Head of caudate nucleus (tissue), 42 donors: ENCODE measurements at regions not wholly inside any gene's neighbourhood (a gene's known extent, or its start where the extent isn't known, plus 50 kb on each side); places are given as distances from the start of the nearest gene placed in this dataset.

Experiments used
- DNase-seq, 42 donors: peaks; one replicate each; pipeline versions ENCODE4 v3.0.0 to v3.0.0-alpha.2; 2020 to 2021; ENCODE audit warnings: mixed read lengths in 7 of 42
- intact Hi-C: fragments of 100-400 bp; cut with DNase I; formaldehyde crosslinking; loops from one replicate; pipeline ENCODE4 v1.15.0; 2022

DNA sequence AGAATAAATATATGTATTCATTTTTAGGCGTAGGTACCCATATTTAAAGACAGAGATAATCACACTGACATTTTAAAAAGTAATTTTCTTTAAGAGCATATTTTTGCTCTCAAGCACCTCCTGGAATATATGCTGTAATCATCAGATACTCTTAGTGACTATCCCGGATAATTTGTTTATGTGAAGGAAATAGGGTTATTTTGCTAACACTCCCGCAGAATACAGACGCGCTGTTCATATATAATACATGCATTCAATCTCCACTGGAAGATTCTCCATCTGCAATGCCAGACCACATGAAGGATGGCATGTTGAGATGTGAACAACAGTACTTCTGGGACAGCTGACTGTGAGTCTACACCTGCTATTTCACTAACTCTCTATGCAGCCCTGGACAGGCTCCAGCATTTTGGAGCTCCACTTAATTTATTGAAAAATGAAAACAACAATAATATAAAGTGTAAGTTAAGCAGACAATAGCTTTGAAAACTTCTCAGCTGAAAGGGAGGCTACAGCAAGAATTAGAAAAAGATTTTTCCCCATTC, 430.6 kb downstream of the TMX3 start:
- intact Hi-C loops: no loop called here
- DNase-seq: no peak

DNA sequence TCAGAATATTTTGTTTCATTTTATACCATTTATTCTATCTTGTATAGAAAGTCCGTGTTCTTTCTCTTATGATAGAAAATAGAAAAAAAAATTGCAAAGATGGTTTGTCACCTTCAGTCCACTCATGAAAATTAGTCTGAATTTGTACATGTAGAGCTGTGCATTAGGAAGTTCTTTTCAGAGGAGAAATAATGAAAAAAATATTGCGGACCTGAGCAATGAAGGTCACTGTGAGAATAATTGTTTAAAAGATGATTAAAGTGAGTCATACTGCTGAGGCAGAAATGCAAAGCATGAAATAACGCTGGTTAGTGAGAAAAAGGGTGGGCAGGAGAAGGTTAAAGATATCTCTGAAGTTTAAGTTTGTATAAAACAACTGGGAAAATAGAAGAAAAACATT, 431.1 kb downstream of the TMX3 start:
- no peak for DNase-seq
- intact Hi-C loops: no loop called here

DNA sequence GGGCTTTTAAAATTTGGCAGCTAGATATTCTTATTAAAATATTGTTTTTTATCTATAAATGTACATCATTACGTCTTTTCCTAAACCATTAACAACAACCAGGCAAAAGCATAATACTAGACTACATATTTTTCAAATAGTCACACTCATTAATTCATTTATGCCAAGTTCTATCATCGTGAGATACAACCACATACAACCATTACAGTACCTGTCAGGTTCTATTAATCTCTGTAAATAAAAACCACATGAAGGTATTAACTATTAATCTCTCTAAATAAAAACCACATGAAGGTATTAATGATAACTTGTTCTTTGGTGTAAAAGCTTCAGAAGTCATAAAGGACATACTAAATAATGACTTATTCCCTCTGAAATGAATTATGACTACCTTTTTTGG, 432.7 kb downstream of the TMX3 start:
- DNase-seq: no peak
- intact Hi-C loops: no loop called here

DNA sequence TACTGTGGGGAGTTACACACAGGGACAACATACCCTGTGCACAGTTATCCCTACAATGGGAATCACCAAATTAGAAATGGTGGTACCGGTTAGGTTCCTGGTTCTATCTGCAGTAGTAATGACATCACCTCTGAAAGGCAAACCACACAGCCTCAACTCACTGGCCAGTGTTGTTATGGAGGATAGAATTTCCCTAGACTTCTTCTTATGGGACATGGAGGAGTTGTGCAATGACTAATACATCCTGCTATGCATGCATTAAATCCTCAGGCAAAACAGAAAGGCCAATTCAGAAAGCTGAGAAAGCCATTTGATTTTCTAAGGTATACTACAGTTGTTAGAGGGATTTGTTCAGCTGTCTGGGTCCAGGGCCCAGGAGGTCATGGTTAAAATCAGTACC, 439.3 kb downstream of the TMX3 start:
- no peak for DNase-seq
- intact Hi-C loops: no loop called here

DNA sequence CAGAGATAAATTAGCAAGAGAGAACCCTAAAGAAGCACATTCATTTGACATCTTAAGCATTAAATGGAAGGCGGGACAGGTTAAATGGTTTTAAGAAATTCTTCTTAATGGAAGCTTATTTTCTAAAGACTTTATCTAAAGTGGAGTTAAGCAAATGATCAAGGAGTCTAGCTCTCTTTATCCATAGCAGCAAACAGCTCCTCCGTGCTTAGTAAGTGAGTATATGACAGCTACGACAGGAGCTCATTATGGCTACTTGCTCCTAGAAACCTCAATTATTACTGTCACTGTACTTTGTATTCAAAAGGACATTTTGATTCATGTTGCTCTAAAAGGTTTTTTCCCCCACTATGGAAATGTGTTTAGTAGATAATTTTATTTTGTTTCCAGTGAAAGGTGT, 444.9 kb downstream of the TMX3 start:
- DNase-seq: no peak
- intact Hi-C loops: no loop called here

DNA sequence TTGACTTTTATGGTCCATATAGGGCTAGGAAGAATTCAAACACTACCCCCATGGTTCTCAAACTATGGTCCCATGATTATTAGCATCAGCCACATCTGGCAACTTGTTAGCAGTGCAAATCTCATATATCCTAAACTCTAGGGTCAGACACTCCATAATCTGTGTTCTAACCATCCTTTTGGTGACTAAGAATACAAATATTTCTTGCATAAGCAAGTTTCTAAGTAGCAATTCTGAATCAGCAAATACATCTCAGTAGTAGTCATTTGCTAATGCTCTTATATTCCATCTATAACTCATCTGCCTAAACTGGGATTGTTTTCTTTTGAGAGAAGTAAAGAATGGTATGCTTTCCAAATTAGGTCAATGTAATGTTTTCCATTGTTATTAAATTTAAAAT, 447.3 kb downstream of the TMX3 start:
- intact Hi-C loops: no loop called here
- no peak for DNase-seq

DNA sequence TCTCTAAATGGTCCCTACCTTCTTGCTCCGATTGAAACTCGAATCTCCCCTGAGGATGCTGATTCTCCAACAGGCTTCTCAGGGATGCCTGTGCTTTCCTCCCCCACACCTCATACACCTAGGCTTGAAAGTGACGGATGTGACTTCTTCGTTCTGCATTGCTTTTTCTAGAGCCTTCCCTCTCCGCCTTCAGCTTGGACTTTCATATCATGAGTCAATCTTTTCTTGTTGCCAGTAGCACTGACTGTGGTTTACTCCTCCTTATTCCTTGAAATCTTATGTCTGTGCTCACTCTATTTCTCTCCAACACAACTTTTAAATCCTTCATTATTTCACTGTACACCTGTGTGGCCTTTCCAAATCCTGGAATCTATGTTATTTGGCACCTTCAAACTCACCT, 451.4 kb downstream of the TMX3 start:
- intact Hi-C loops: no loop called here
- peak in 1 of 42 donors; percentile 2 for DNase-seq

DNA sequence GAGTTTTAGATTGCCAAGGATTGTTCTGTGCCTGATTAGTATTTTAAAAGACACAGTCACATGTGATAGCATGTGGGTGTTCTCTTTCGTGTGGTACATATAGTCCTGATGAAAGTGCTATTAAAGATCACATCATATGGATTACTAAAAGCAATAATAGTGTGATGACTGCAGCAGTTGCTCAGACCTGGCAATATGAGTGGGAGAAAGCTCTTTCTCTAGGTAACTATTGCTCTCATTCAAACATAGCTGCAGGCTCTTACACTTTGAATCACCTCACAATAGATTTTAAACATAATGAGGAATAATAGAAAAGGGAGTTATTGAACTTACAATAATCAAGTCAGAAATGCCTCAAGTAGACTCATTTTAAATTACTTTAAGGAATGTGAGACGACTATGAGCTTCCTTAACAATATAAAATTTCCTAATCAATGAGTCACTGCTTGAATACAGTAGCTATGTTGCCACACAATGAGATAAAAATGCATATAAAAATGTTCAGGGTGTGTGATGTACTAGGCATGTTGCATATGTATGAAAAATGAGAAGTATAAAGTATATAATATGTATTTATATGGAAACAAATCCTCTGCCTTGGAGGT, 452.1 kb downstream of the TMX3 start:
- intact Hi-C loops: no loop called here
- peak in 1 of 42 donors; percentile 8 for DNase-seq

DNA sequence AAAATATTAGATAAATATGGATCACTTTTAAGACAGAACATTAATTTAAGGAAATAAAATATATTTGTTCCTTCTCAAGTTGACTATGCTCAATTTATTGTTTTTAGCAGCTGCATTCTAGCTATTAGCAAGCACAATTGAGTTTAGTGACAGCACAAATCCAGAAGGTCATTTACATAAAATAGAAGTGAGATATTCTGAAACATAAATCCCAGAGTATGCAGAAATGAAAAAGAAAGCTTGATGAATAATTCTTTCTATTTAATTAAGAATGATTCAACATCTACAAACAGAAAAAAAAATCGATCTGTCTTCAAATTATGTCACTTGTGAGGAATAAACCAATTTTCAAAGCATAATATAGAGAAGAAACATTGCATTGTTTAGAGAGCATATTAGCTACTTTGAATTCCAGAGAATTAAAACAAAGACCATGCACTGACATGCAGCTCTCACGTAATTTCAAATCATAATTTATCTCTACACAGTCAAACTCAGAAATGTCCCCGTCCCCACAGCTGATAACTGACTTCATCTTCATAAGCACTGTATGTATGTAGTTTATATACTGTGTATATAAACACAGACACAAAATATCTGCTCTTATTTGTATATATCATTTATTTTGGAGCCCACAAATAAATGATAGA, 458.4 kb downstream of the TMX3 start:
- intact Hi-C loops: no loop called here
- no peak for DNase-seq

DNA sequence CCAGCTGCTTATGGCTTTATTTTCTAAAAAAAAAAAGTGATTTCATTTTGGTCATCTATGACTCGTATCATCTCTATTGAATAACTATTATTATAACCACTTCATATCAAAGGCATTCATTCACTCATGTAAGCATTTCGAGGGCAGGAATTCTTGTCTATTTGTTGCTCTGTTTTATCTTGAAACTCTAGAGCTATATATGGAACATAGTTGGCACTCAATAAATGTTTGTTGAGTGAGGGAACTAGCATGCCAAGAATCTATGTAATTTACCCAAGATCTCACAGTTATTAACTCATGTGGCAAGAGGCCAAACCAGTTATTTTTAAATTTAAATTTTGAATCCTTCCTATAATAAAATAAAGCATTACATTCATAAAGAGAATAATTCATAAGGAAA, 470.1 kb downstream of the TMX3 start:
- no peak for DNase-seq
- intact Hi-C loops: no loop called here

DNA sequence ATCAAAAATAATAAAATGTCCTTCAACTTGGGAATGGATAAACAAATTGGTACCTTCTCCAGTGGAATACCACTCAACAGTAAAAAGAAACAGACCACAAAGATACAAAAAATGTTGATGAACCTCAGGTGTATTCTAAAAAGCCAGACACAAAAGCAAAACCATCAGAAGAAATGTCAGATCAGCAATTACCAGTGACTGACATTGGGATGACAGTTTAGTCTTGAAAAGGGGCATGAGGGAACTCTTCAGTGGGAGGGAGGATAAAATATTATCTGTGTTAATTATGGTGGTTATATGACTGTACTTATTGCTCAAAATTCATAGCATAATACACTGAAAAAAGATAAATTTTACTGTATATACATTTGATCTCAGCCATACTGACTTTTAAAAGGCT, 473.0 kb downstream of the TMX3 start:
- intact Hi-C loops: no loop called here
- DNase-seq: no peak

DNA sequence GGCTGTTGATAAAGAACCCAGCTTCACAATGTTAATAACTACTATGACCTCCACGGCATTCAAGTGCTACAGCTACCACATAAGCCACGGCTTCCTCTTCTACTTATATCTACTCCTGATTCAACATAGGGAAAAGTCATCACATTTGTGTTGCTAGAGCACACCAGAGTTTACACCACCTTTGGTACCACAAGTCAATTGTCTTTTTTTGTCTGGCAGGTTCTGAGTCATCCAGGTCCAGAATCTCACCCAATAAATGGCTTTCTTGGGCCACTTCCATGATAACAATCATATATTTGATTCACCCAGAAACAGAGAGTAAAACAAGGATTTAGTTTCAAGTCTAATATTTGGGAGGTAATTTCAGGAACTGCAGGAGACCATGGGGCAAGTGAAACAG, 480.2 kb downstream of the TMX3 start:
- intact Hi-C loops: no loop called here

DNA sequence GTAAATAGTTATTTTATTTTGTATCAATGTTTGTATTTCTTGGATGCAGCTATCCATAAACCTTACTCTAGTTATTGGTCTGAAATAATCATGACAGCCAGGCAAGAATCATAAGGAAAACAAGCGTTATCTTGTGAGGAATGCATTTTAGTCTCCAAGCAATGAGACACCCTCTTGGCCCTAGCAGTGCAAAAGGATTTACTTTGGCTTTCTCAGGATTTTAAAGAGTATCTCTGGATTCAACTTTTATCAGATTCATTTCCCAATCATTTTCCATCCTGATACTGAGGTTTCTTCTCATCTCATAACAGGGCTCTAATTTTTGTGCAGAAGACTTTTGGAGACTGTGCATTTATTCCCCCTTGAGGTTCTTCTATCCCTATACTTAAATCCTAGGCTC, 480.8 kb downstream of the TMX3 start:
- intact Hi-C loops: no loop called here
- DNase-seq: no peak

More for the DNA sequence above, 480.2 kb downstream of the TMX3 start:
- no peak for DNase-seq

DNA sequence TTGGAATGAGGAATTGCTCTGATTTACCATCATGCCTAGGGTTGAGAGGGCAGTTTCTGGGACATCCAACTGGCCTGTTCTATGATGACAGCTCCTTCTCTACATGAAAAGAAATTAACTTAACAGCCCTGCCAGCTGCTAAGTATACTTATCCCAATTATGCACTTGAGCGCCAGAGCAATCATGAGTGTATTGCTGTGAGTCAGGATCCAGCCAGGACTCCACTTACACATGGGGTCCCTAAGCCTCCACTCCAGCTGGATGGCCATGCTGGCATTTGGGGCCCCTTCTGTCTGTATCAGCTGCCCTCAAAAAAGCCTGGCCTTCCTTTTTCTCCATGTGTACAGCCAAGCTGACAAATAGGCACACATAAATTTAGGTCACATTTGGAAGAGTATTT, 481.9 kb downstream of the TMX3 start:
- peak in 1 of 42 donors; percentile 2 for DNase-seq
- intact Hi-C loops: no loop called here

DNA sequence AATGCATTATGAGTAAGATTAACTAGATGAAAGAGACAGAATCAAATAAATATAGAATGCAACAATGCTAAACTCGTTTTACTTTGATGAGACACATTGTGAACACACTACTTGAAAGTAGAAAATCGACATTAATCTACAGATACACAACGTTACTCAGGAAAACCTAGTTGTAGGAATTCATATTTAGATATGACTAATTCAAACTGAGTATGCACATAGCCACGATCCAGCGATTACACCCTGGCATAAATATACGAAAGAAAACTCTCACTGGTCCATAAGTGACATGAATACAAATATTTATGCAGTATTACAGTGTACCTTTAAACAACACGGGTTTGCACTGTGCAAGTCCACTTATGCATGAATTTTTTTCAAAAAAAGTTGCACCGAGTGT, 485.6 kb downstream of the TMX3 start:
- no peak for DNase-seq
- intact Hi-C loops: no loop called here

DNA sequence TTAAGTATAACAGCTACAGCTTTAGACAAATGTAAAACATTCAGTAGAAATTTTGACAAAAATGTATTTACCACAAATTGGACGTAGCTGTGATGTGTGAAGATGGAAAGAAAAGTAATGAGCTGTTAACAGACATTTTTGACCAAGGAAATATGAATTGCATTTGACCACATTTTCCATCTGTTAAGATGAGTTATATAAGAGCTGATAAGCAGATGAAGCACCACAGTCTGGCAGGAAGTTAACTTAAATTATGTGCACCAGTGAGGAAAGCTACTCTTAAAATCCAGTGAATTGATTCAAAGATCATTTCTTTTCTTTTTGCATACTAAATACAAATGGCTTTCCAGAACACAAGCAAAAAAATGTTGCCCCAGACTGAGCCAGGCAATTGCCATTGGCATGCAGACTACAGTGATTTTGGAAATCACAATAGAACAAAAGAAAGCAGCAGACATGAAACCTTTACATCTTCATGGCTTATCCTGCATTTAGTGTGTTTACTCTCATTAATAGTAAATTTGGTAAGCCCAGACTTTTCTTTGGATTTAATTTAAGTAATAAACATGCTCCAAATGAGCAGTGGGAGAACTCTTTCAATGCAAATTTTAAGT, 493.7 kb downstream of the TMX3 start:
- intact Hi-C loops: no loop called here
- DNase-seq: no peak

DNA sequence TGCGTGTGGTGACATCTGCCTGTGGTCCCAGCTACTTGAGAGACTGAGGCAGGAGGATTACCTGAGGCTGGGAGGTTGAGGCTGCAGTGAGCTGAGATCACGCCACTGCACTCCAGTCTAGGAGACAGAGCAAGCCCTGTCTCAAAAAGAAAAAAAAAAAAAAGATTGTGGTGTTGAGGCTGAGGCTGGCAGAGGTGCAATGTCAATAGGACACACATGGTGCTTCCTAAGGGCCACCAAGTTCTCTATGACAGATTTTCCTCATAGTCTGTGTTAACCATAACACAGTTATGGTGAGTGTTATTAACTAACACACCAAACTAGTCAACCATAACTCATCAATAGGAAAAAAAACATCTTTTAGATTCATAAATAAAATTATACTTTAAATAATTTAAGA, 494.4 kb downstream of the TMX3 start:
- intact Hi-C loops: no loop called here
- no peak for DNase-seq

DNA sequence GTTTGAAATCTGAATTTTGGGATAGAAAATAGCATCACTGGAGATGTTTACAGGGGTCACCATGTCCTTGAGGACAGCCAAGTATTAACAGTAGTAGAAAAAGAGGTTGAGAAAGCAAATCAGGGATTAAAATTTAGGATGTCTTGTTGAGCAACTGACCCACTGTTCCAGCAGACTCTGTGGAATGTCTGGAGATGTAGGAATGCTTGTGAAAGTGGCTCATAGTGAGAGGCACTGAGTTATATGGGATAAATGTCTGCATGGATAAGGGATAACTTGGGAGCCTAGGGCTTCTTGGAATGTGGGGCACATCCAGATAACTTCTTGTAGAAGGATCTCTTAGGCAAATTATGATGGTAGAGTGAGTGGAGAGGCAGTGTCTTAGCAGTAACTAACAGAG, 495.0 kb downstream of the TMX3 start:
- no peak for DNase-seq
- intact Hi-C loops: no loop called here

DNA sequence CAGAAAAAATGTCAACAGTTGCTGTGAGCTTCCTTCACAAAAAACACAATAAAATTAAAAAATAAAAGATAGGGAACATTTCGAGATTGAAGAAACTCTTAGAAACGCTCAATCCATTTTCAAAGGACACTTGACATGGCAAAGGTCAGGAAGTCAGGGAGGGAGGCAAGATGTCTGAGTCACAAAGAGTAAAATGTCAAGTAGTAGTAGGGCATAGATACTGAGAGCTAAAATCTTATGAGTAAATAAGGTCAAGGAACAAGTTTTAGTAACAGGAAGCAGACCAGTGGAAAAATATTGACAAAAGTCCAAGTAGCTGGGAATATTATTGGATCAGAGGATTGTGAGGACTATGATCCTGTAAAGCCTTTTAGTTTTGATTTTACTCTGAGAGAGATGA, 495.6 kb downstream of the TMX3 start:
- DNase-seq: no peak

DNA sequence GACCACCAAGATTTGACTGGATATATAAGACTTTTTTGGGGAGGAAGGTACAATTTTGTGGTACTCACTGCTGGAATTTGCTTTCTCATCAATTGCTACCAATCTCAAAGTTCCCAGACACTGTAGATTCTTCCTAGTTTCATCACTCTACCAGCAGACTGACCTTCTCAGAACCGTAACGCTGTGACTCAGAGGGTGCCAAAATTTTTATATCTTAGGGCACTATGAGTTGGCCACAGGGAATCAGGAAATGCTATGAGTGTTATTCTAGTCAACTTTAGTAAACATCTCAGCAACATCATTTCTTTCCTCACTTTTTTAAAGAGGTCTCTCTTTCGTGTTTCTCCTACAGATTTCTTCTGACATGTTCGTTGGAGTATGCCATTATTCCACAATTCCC, 499.0 kb downstream of the TMX3 start:
- no peak for DNase-seq
- intact Hi-C loops: no loop called here

More for the DNA sequence above, 495.6 kb downstream of the TMX3 start:
- intact Hi-C loops: no loop called here

DNA sequence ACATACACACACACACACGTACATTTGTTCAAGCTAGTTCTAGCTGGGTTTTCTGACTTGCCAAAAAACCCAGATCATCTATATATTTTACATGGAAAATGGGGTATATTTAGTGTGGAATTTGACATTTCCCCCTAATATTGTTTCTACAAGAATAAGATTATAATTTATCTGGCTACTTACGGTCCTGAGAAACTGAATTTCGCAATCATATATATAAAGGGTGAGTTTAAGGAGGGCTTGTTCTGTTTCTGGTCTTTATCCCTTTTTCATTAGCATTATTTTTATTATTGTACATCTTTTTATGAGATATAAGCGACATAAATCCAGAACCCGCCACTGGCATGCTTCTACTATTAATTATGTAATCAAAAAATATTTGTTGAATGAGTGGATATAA, 528.9 kb downstream of the TMX3 start:
- no peak for DNase-seq
- intact Hi-C loops: no loop called here
